Natural killer cell (primary cell): ENCODE measurements at regions not wholly inside any gene's neighbourhood (a gene's known extent, or its start where the extent isn't known, plus 50 kb on each side); places are given as distances from the start of the nearest gene placed in this dataset.

ENCODE experiments used
- ATAC-seq, 3 donors: fragments of 150-1000 bp in 2 of 3; fragments of 200-7000 bp in 1 of 3; cut with Tn5 transposase; 1 replicate in 1 of 3; 2 replicates in 2 of 3; pipeline ENCODE4 v1.10.0; 2021; ENCODE audit warnings: mild to moderate bottlenecking in 2 of 3, moderate library complexity in 2 of 3
- DNase-seq, 2 donors: peaks; one replicate each; pipeline versions ENCODE4 v3.0.0 to v3.0.0-alpha.2; 2013 to 2021; ENCODE audit warnings: mixed read lengths in 1 of 2
- H3K27ac ChIP-seq: one replicate; pipeline ENCODE4 v1.5.1; 2013; ENCODE audit warnings: mild to moderate bottlenecking, low read length
- H3K27me3 ChIP-seq: one replicate; pipeline ENCODE4 v1.6.1; 2013; ENCODE audit warnings: low read length; ENCODE audit not compliant: control insufficient read depth, insufficient read depth
- H3K36me3 ChIP-seq: one replicate; pipeline ENCODE4 v1.6.1; 2013; ENCODE audit warnings: low read length; ENCODE audit not compliant: control insufficient read depth, insufficient read depth
- H3K4me1 ChIP-seq: one replicate; pipeline ENCODE4 v1.6.1; 2013; ENCODE audit warnings: low read length; ENCODE audit not compliant: control insufficient read depth, insufficient read depth
- H3K4me3 ChIP-seq: one replicate; pipeline ENCODE4 v1.5.1; 2013; ENCODE audit warnings: low read length
- H3K9me3 ChIP-seq: one replicate; pipeline ENCODE4 v1.6.1; 2013; ENCODE audit warnings: low read length; ENCODE audit not compliant: control insufficient read depth, insufficient read depth
- H3K27ac Mint-ChIP-seq, 2 donors: one replicate each; pipeline ENCODE4 v1.8.0; 2022; ENCODE audit warnings: mild to moderate bottlenecking in 2 of 2, mixed read lengths in 2 of 2, moderate library complexity in 1 of 2
- H3K27me3 Mint-ChIP-seq, 2 donors: one replicate each; pipeline ENCODE4 v1.8.0; 2022; ENCODE audit warnings: low read depth in 2 of 2, mixed read lengths in 2 of 2
- H3K36me3 Mint-ChIP-seq: one replicate; pipeline ENCODE4 v1.8.0; 2022; ENCODE audit warnings: mixed read lengths
- H3K4me1 Mint-ChIP-seq, 2 donors: one replicate each; pipeline ENCODE4 v1.8.0; 2022; ENCODE audit warnings: mixed read lengths in 2 of 2
- H3K4me3 Mint-ChIP-seq: one replicate; pipeline ENCODE4 v1.8.0; 2022; ENCODE audit warnings: mild to moderate bottlenecking, moderate library complexity, mixed read lengths
- H3K9me3 Mint-ChIP-seq, 2 donors: one replicate each; pipeline ENCODE4 v1.8.0; 2022; ENCODE audit warnings: mixed read lengths in 2 of 2
- CTCF ChIP-seq: fragments of 200-600 bp; IDR thresholded peaks from one replicate; pipeline ENCODE4 v1.8.0; 2022; ENCODE audit warnings: antibody characterized with exemption
- WGBS: methylation state at CpG from one replicate; pipeline ENCODE4 v1.1.7; 2013; ENCODE audit warnings: missing lambda C conversion rate; ENCODE audit not compliant: insufficient coverage; 5-methylcytosine and 5-hydroxymethylcytosine counted together
- intact Hi-C: fragments of 100-400 bp; cut with micrococcal nuclease; formaldehyde crosslinking; loops from one replicate; pipeline ENCODE4 v1.14.2; 2022

GRCh38 chr6:145025488-145025887, 709.8 kb downstream of the EPM2A start:
- ATAC-seq = no peak
- H3K4me1 ChIP-seq = no peaks in the 10 kb centered on the region
- Mint-ChIP-seq H3K27ac (no peak overlapping the region), H3K4me3 (no peak overlapping the region), H3K9me3 (no peaks in the 10 kb centered on the region), H3K36me3 (no peaks in the 10 kb centered on the region), H3K27me3 (peaks cover 10 to 25% of the 10 kb centered on the region in 2 donors), H3K4me1 (no peaks in the 10 kb centered on the region)
- no peak for TF ChIP-seq CTCF
- H3K36me3 ChIP-seq = no peaks in the 10 kb centered on the region
- intact Hi-C loops = no loop called here
- DNase-seq = no peak
- H3K4me3 ChIP-seq = no peak overlapping the region
- WGBS = 100% methylated on average over 1 of the region's 2 CpGs
- H3K27ac ChIP-seq = no peak overlapping the region
- H3K9me3 ChIP-seq = no peaks in the 10 kb centered on the region
- H3K27me3 ChIP-seq = peaks cover 2% of the 10 kb centered on the region

GRCh38 chr6:145026267-145026679, 709.0 kb downstream of the EPM2A start:
- Histone ChIP-seq H3K4me1 (no peaks in the 10 kb centered on the region), H3K4me3 (no peak overlapping the region), H3K9me3 (no peaks in the 10 kb centered on the region), H3K27ac (no peak overlapping the region), H3K27me3 (peaks cover 2% of the 10 kb centered on the region), H3K36me3 (no peaks in the 10 kb centered on the region)
- Mint-ChIP-seq H3K4me3 (no peak overlapping the region), H3K27ac (no peak overlapping the region), H3K9me3 (no peaks in the 10 kb centered on the region), H3K36me3 (no peaks in the 10 kb centered on the region), H3K4me1 (no peaks in the 10 kb centered on the region), H3K27me3 (peaks cover 10 to 25% of the 10 kb centered on the region in 2 donors)
- DNase-seq (no peak), ATAC-seq (no peak)
- no peak for TF ChIP-seq CTCF
- WGBS = 100% methylated on average over 2 of the region's 2 CpGs
- intact Hi-C loops = no loop called here

- H3K27ac ChIP-seq = no peak overlapping the region
- Mint-ChIP-seq H3K27ac (no peak overlapping the region), H3K4me1 (no peaks in the 10 kb centered on the region), H3K27me3 (peaks cover 14 to 33% of the 10 kb centered on the region in 2 donors), H3K9me3 (no peaks in the 10 kb centered on the region), H3K4me3 (no peak overlapping the region), H3K36me3 (no peaks in the 10 kb centered on the region)
- peaks cover 2% of the 10 kb centered on the region for H3K27me3 ChIP-seq
- intact Hi-C loops = loop anchor here (2.0 kb wide), 1 partner anchor 447 kb away; no protein-coding TSS in a partner anchor
- no peaks in the 10 kb centered on the region for H3K4me1 ChIP-seq
- WGBS = 8% methylated on average over 2 of the region's 4 CpGs
- H3K9me3 ChIP-seq = no peaks in the 10 kb centered on the region
- no peak overlapping the region for H3K4me3 ChIP-seq
- peak in 1 of 2 donors; percentile 37 for DNase-seq
- no peaks in the 10 kb centered on the region for H3K36me3 ChIP-seq
- TF ChIP-seq CTCF = peak; percentile 30
- peak in 1 of 3 donors; percentile 55 for ATAC-seq
Observed at GRCh38 chr6:145028144-145028818, 707.0 kb downstream of the EPM2A start.

- Mint-ChIP-seq H3K9me3 (no peaks in the 10 kb centered on the region), H3K4me1 (no peaks in the 10 kb centered on the region), H3K36me3 (no peaks in the 10 kb centered on the region), H3K4me3 (no peak overlapping the region), H3K27ac (no peak overlapping the region), H3K27me3 (peaks cover 21 to 52% of the 10 kb centered on the region in 2 donors)
- ATAC-seq (no peak), DNase-seq (no peak)
- Histone ChIP-seq H3K4me3 (no peak overlapping the region), H3K4me1 (no peaks in the 10 kb centered on the region), H3K36me3 (no peaks in the 10 kb centered on the region), H3K27ac (no peak overlapping the region), H3K9me3 (no peaks in the 10 kb centered on the region), H3K27me3 (peaks cover 2% of the 10 kb centered on the region)
- no peak for TF ChIP-seq CTCF
- intact Hi-C loops = no loop called here
- 88% methylated on average over 2 of the region's 2 CpGs for WGBS
Observed at GRCh38 chr6:145031001-145031400, 704.3 kb downstream of the EPM2A start.
